Fibroblast of lung (primary cell): ENCODE measurements at regions not wholly inside any gene's neighbourhood (a gene's known extent, or its start where the extent isn't known, plus 50 kb on each side); places are given as distances from the start of the nearest gene placed in this dataset.

Experiments
- DNase-seq, 2 donors: peaks; one replicate each; pipeline versions ENCODE4 v3.0.0 to v3.0.0-alpha.2; 2010; ENCODE audit warnings: low read depth in 2 of 2
- H2AFZ ChIP-seq: 2 replicates; pipeline ENCODE4 v1.5.1; 2012; ENCODE audit warnings: low read length, control low read depth, inconsistent platforms
- H3K27ac ChIP-seq: 2 replicates; pipeline ENCODE4 v1.5.1; 2011; ENCODE audit warnings: low read length, control low read depth; ENCODE audit not compliant: insufficient read depth
- H3K27me3 ChIP-seq: 2 replicates; pipeline ENCODE4 v1.5.1; 2011; ENCODE audit warnings: mild to moderate bottlenecking, low read length; ENCODE audit not compliant: control insufficient read depth, insufficient read depth
- H3K36me3 ChIP-seq: 2 replicates; pipeline ENCODE4 v1.5.1; 2011; ENCODE audit warnings: low read length; ENCODE audit not compliant: control insufficient read depth, insufficient read depth
- H3K4me1 ChIP-seq: 2 replicates; pipeline ENCODE4 v1.5.1; 2011; ENCODE audit warnings: low read length; ENCODE audit not compliant: control insufficient read depth, insufficient read depth; ENCODE audit errors: extremely low read depth
- H3K4me2 ChIP-seq: 2 replicates; pipeline ENCODE4 v1.5.1; 2011; ENCODE audit warnings: low read length, control low read depth; ENCODE audit not compliant: insufficient read depth; ENCODE audit errors: extremely low read depth
- H3K4me3 ChIP-seq, 4 experiments: fragments of 200-600 bp in 1 of 4; sonication (generic) in 1 of 4; replicated peaks in 1 of 4; 2 replicates each; pipeline ENCODE4 v1.5.1; 2011 to 2016; ENCODE audit warnings: low read length in 4 of 4, low read depth in 3 of 4, mild to moderate bottlenecking in 3 of 4, control low read depth in 2 of 4, inconsistent platforms in 1 of 4, mixed read lengths in 1 of 4; ENCODE audit not compliant: insufficient read depth in 1 of 4; ENCODE audit errors: control extremely low read depth in 1 of 4
- H3K79me2 ChIP-seq: 2 replicates; pipeline ENCODE4 v1.5.1; 2012; ENCODE audit warnings: mild to moderate bottlenecking, low read length, inconsistent platforms; ENCODE audit not compliant: control insufficient read depth, insufficient read depth
- H3K9ac ChIP-seq: 2 replicates; pipeline ENCODE4 v1.5.1; 2011; ENCODE audit warnings: mild to moderate bottlenecking, low read length, control low read depth; ENCODE audit not compliant: insufficient read depth
- H3K9me3 ChIP-seq: 2 replicates; pipeline ENCODE4 v1.5.1; 2012; ENCODE audit warnings: low read depth, low read length; ENCODE audit not compliant: control insufficient read depth, insufficient read depth
- H4K20me1 ChIP-seq: 2 replicates; pipeline ENCODE4 v1.5.1; 2011; ENCODE audit warnings: low read length; ENCODE audit not compliant: control insufficient read depth, insufficient read depth; ENCODE audit errors: extremely low read depth
- EZH2 ChIP-seq: IDR thresholded peaks from 2 replicates; pipeline ENCODE4 v1.5.1; 2012; ENCODE audit warnings: low read length, control low read depth, mild to moderate bottlenecking; ENCODE audit errors: missing control alignments
- TF ChIP-seq, protein P1 (sequence below), 2 donors: IDR thresholded peaks in 1 of 2; conservative IDR thresholded peaks in 1 of 2; 1 replicate in 1 of 2; 2 replicates in 1 of 2; pipeline ENCODE4 v1.5.1; 2011 to 2012; ENCODE audit warnings: low read length in 2 of 2, control low read depth in 1 of 2, inconsistent platforms in 1 of 2, low read depth in 1 of 2, mild to moderate bottlenecking in 1 of 2

GRCh38 chr9:11257992-11258391 is 645.2 kb upstream of the PTPRD start:
- no peak overlapping the region for H3K4me2 ChIP-seq
- TF ChIP-seq EZH2 = no peak
- TF ChIP-seq, protein P1, sequence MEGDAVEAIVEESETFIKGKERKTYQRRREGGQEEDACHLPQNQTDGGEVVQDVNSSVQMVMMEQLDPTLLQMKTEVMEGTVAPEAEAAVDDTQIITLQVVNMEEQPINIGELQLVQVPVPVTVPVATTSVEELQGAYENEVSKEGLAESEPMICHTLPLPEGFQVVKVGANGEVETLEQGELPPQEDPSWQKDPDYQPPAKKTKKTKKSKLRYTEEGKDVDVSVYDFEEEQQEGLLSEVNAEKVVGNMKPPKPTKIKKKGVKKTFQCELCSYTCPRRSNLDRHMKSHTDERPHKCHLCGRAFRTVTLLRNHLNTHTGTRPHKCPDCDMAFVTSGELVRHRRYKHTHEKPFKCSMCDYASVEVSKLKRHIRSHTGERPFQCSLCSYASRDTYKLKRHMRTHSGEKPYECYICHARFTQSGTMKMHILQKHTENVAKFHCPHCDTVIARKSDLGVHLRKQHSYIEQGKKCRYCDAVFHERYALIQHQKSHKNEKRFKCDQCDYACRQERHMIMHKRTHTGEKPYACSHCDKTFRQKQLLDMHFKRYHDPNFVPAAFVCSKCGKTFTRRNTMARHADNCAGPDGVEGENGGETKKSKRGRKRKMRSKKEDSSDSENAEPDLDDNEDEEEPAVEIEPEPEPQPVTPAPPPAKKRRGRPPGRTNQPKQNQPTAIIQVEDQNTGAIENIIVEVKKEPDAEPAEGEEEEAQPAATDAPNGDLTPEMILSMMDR (conservative IDR thresholded peaks at IDR 0.05 in 1 of 2, IDR thresholded peaks at IDR 0.05 in 1 of 2; ENCODE audit: low read depth in 1 of 2, low read length in 2 of 2) = no peak
- H3K9me3 ChIP-seq = no peaks in the 10 kb centered on the region
- H3K27me3 ChIP-seq = no peaks in the 10 kb centered on the region
- no peaks in the 10 kb centered on the region for H3K4me1 ChIP-seq
- no peak overlapping the region for H3K9ac ChIP-seq
- no peak for DNase-seq
- H4K20me1 ChIP-seq = no peaks in the 10 kb centered on the region
- no peak overlapping the region for H3K4me3 ChIP-seq
- H3K27ac ChIP-seq = no peak overlapping the region
- H3K79me2 ChIP-seq = no peaks in the 10 kb centered on the region
- H3K36me3 ChIP-seq = no peaks in the 10 kb centered on the region
- H2AFZ ChIP-seq = no peak overlapping the region

DNA sequence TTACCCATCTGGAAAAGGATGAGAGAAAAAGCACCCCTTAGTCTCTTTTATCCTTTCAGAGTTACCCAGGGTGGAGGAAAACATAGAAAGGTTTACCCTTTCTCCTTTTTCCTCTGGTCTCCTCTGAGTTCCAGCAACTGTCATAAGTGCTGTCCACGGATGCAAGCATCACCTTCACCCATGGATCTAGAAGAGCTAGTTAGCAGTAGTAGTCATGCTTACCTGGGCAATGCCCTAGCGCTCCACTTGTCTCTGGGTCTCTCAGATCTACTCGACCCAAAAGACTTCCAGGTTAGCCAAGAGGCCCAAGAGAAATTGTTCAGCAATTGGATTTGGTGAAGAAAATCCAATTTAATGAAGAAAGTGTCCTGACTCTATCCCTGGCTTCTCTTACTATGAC is 656.2 kb upstream of the PTPRD start:
- Histone ChIP-seq H3K27ac (no peak overlapping the region), H3K79me2 (no peaks in the 10 kb centered on the region), H3K9me3 (no peaks in the 10 kb centered on the region), H3K4me1 (no peaks in the 10 kb centered on the region), H3K36me3 (no peaks in the 10 kb centered on the region), H3K4me3 (no peak overlapping the region), H3K9ac (no peak overlapping the region), H3K27me3 (no peaks in the 10 kb centered on the region), H3K4me2 (no peak overlapping the region), H4K20me1 (no peaks in the 10 kb centered on the region), H2AFZ (no peak overlapping the region)
- peak; percentile 0 for DNase-seq
- TF ChIP-seq, protein P1 (conservative IDR thresholded peaks at IDR 0.05 in 1 of 2, IDR thresholded peaks at IDR 0.05 in 1 of 2; ENCODE audit: low read depth in 1 of 2, low read length in 2 of 2) = no peak
- TF ChIP-seq EZH2 = no peak

- Histone ChIP-seq H3K79me2 (no peaks in the 10 kb centered on the region), H3K27me3 (no peaks in the 10 kb centered on the region), H3K27ac (no peak overlapping the region), H3K9me3 (no peaks in the 10 kb centered on the region), H4K20me1 (no peaks in the 10 kb centered on the region), H3K4me3 (no peak overlapping the region), H3K36me3 (no peaks in the 10 kb centered on the region), H2AFZ (no peak overlapping the region), H3K4me2 (no peak overlapping the region), H3K4me1 (no peaks in the 10 kb centered on the region), H3K9ac (no peak overlapping the region)
- DNase-seq = no peak
- no peak for TF ChIP-seq EZH2
- TF ChIP-seq, protein P1 (conservative IDR thresholded peaks at IDR 0.05 in 1 of 2, IDR thresholded peaks at IDR 0.05 in 1 of 2; ENCODE audit: low read depth in 1 of 2, low read length in 2 of 2) = no peak
Observed at GRCh38 chr9:11275158-11275695, 662.4 kb upstream of the PTPRD start.
